ENCODE measurements at regions not wholly inside any gene's neighbourhood (a gene's known extent, or its start where the extent isn't known, plus 50 kb on each side); places are given as distances from the start of the nearest gene placed in this dataset.
A peak's percentile ranks its signal among the peaks of the same experiment; 100 is the strongest.

DNA sequence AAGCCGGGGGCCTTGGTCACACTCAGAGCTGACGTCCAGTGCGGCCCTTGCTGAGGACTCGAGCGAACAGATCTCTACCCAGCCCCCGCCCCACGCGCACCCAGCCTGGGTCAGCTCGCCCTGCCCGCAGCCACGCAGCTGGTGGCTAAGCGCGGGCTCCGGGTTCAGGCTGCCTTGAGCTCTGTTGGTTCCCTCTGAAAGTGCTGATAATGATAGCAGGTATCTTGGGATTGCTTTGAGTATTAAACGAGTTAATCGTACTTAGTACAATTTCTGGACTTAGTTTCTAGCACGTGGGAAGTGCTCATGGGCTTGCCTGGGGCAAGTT, 88.1 kb upstream of the TGM3 start:
- ATAC-seq (ENCODE audit: poor library complexity): no peak
- peaks cover 9% of the 10 kb centered on the region for H3K27me3 Mint-ChIP-seq
- no peaks in the 10 kb centered on the region for H3K36me3 Mint-ChIP-seq (ENCODE audit: low read depth)
- H3K36me3 ChIP-seq (ENCODE audit: insufficient read depth, low read length): no peaks in the 10 kb centered on the region
- H3K9me3 Mint-ChIP-seq: no peaks in the 10 kb centered on the region
- TF ChIP-seq CTCF (IDR thresholded peaks at IDR 0.05): peak; percentile 10
- peaks cover 8 to 26% of the 10 kb centered on the region in 2 experiments for H3K27me3 ChIP-seq (ENCODE audit: control insufficient read depth in 1 of 2, insufficient read depth in 2 of 2, low read length in 2 of 2)
- H3K4me3 Mint-ChIP-seq: peak overlapping the region; percentile 78
- H3K9me3 ChIP-seq (ENCODE audit: control insufficient read depth in 1 of 2, insufficient read depth in 1 of 2, low read length in 2 of 2): no peaks in the 10 kb centered on the region
- intact Hi-C loops (cut with DNase I, micrococcal nuclease): loop anchor here (2.0 kb wide), 2 partner anchors 247 to 249 kb away; no protein-coding TSS in a partner anchor
- H3K27ac ChIP-seq (ENCODE audit: low read depth in 1 of 2, low read length in 2 of 2): no peak overlapping the region
- H3K4me3 ChIP-seq (ENCODE audit: low read length): peak overlapping the region; percentile 67
- ChIA-PET POLR2A (interaction anchor here (0.9 to 1.0 kb wide), 3 partner anchors 72 to 260 kb away, joined by 3 to 5 read pairs (median 3); no protein-coding TSS in a partner anchor), CTCF (no interaction called here)
- peaks cover 17% of the 10 kb centered on the region for H3K4me1 ChIP-seq (ENCODE audit: insufficient read depth, low read length)
- H3K4me1 Mint-ChIP-seq (ENCODE audit: low read depth): peaks cover 7% of the 10 kb centered on the region
- no peak for DNase-seq
- H3K27ac Mint-ChIP-seq: no peak overlapping the region

GRCh38 chr20:2208897-2209296, 86.9 kb upstream of the TGM3 start:
- no peaks in the 10 kb centered on the region for H3K36me3 ChIP-seq (ENCODE audit: insufficient read depth, low read length)
- Mint-ChIP-seq H3K4me1 (ENCODE audit: low read depth) (peaks cover 7% of the 10 kb centered on the region), H3K27me3 (peaks cover 17% of the 10 kb centered on the region), H3K9me3 (no peaks in the 10 kb centered on the region), H3K4me3 (peak overlapping the region; percentile 78), H3K36me3 (ENCODE audit: low read depth) (no peaks in the 10 kb centered on the region), H3K27ac (no peak overlapping the region)
- no peak for TF ChIP-seq CTCF (IDR thresholded peaks at IDR 0.05)
- no peak overlapping the region for H3K4me3 ChIP-seq (ENCODE audit: low read length)
- no peaks in the 10 kb centered on the region for H3K9me3 ChIP-seq (ENCODE audit: control insufficient read depth in 1 of 2, insufficient read depth in 1 of 2, low read length in 2 of 2)
- no peak overlapping the region for H3K27ac ChIP-seq (ENCODE audit: low read depth in 1 of 2, low read length in 2 of 2)
- no peak for DNase-seq
- H3K4me1 ChIP-seq (ENCODE audit: insufficient read depth, low read length): peaks cover 17% of the 10 kb centered on the region
- H3K27me3 ChIP-seq (ENCODE audit: control insufficient read depth in 1 of 2, insufficient read depth in 2 of 2, low read length in 2 of 2): peaks cover 8 to 26% of the 10 kb centered on the region in 2 experiments
- CTCF ChIA-PET: interaction anchor here (0.9 kb wide), 1 partner anchor 9 kb away, joined by 3 read pairs; no protein-coding TSS in a partner anchor
- POLR2A ChIA-PET: no interaction called here
- ATAC-seq (ENCODE audit: poor library complexity): no peak
- intact Hi-C loops (cut with DNase I, micrococcal nuclease): no loop called here

DNA sequence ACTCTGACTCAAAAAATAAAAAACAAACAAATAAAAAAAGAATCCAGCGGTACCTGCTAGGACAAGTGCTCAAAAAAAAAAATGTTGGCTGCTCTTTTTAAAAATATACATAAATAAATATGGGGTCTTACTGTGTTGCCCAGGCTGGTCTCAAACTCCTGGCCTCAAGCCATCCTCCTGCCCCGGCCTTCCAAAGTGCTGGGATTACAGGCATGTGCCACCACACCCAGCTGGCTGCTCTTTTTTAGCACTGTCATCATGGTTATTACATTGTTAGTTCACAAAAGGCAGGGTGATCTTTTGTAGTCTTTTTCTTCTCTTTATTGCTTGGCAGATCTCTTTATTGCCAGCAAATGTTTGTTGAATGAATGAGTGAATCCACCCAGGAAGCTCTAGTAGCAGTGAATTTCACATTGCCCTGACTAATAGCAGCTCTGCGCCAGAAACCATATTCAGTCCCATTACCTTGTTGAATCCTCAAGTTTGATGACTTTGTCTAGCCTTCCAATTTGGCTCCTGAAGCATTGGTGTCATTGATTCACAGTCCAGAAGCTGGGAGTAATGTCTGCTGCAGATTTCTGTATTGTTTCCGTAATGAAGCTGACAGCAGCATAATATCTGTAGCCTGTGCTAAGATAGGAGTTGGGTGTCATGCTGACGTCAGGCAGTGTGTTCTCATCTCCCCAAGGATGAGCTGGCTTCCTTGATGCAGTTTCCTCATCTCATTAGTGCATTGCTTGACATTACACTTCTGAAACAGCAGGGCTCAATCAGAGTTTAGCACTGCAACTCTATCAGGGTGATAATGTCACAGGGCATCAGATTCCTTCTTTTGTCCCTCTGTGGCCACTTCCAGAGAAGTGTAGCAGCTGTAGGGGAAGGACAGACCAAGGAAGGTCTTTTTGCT, 84.9 kb upstream of the TGM3 start:
- H3K27me3 Mint-ChIP-seq: peaks cover 19% of the 10 kb centered on the region

More for the DNA sequence above, 84.9 kb upstream of the TGM3 start:
- no peak overlapping the region for H3K27ac ChIP-seq (ENCODE audit: low read depth in 1 of 2, low read length in 2 of 2)
- Mint-ChIP-seq H3K9me3 (no peaks in the 10 kb centered on the region), H3K4me3 (no peak overlapping the region), H3K27ac (no peak overlapping the region), H3K36me3 (ENCODE audit: low read depth) (no peaks in the 10 kb centered on the region), H3K4me1 (ENCODE audit: low read depth) (peaks cover 7% of the 10 kb centered on the region)
- ChIA-PET POLR2A (no interaction called here), CTCF (no interaction called here)
- no peak overlapping the region for H3K4me3 ChIP-seq (ENCODE audit: low read length)
- H3K27me3 ChIP-seq (ENCODE audit: control insufficient read depth in 1 of 2, insufficient read depth in 2 of 2, low read length in 2 of 2): peaks cover 8 to 22% of the 10 kb centered on the region in 2 experiments
- TF ChIP-seq CTCF (IDR thresholded peaks at IDR 0.05): no peak
- ATAC-seq (ENCODE audit: poor library complexity) (no peak), DNase-seq (peak in 3 of 14 experiments; percentile 1 to 69 (median 58))
- no peaks in the 10 kb centered on the region for H3K36me3 ChIP-seq (ENCODE audit: insufficient read depth, low read length)
- peaks cover 17% of the 10 kb centered on the region for H3K4me1 ChIP-seq (ENCODE audit: insufficient read depth, low read length)
- H3K9me3 ChIP-seq (ENCODE audit: control insufficient read depth in 1 of 2, insufficient read depth in 1 of 2, low read length in 2 of 2): no peaks in the 10 kb centered on the region
- intact Hi-C loops (cut with DNase I, micrococcal nuclease): no loop called here

All from CD4-positive, alpha-beta T cell (primary cell).